Natural killer cell treated with Interleukin-12 subunit alpha and Interleukin-12 subunit beta and Interleukin-15 and Interleukin-18, amount 100 ng/mL, for 72 hours (primary cell): ENCODE measurements at regions not wholly inside any gene's neighbourhood (a gene's known extent, or its start where the extent isn't known, plus 50 kb on each side); places are given as distances from the start of the nearest gene placed in this dataset.
"Not testable (repeated sequence)": the region's sequence is repeated elsewhere in the genome, so short reads cannot be mapped to it uniquely, and the experiment has no call there.

Experiments
- ATAC-seq, 2 donors: fragments of 150-1000 bp; cut with Tn5 transposase in 1 of 2; sonication (Bioruptor Pico), chemical (Tn5 transposase) in 1 of 2; 2 replicates each; pipeline ENCODE4 v1.10.0; 2021
- DNase-seq: peaks from one replicate; pipeline ENCODE4 v3.0.0; 2022; ENCODE audit warnings: low spot score
- H3K27ac Mint-ChIP-seq, 2 donors: 1 replicate in 1 of 2; 2 replicates in 1 of 2; pipeline ENCODE4 v1.8.0; 2022; ENCODE audit warnings: mixed read lengths in 2 of 2, mild to moderate bottlenecking in 1 of 2, moderate library complexity in 1 of 2
- H3K27me3 Mint-ChIP-seq, 2 donors: 1 replicate in 1 of 2; 2 replicates in 1 of 2; pipeline ENCODE4 v1.8.0; 2022; ENCODE audit warnings: mixed read lengths in 2 of 2
- H3K36me3 Mint-ChIP-seq: one replicate; pipeline ENCODE4 v1.8.0; 2022; ENCODE audit warnings: mixed read lengths
- H3K4me1 Mint-ChIP-seq, 2 donors: 1 replicate in 1 of 2; 2 replicates in 1 of 2; pipeline ENCODE4 v1.8.0; 2022; ENCODE audit warnings: low read depth in 2 of 2, mixed read lengths in 2 of 2, mild to moderate bottlenecking in 1 of 2
- H3K4me3 Mint-ChIP-seq: one replicate; pipeline ENCODE4 v1.8.0; 2022; ENCODE audit warnings: mixed read lengths
- H3K9me3 Mint-ChIP-seq: 2 replicates; pipeline ENCODE4 v1.8.0; 2022; ENCODE audit warnings: mixed read lengths

GRCh38 chr16:64693946-64694345 lies 427.9 kb downstream of the CDH11 start:
- ATAC-seq (no peak), DNase-seq (no peak)
- Mint-ChIP-seq H3K4me3 (no peak overlapping the region), H3K27me3 (no peaks in the 10 kb centered on the region), H3K4me1 (no peaks in the 10 kb centered on the region), H3K27ac (no peak overlapping the region), H3K9me3 (peaks cover 13% of the 10 kb centered on the region), H3K36me3 (peaks cover 6% of the 10 kb centered on the region)

- Mint-ChIP-seq H3K36me3 (no peaks in the 10 kb centered on the region), H3K4me1 (no peaks in the 10 kb centered on the region), H3K9me3 (peaks cover 31% of the 10 kb centered on the region), H3K27me3 (no peaks in the 10 kb centered on the region), H3K27ac (no peak overlapping the region), H3K4me3 (no peak overlapping the region)
- DNase-seq (no peak), ATAC-seq (no peak)
Observed at GRCh38 chr16:64687786-64688185, 434.1 kb downstream of the CDH11 start.

- Mint-ChIP-seq H3K27ac (no peak overlapping the region), H3K9me3 (peaks cover 27% of the 10 kb centered on the region), H3K4me3 (no peak overlapping the region), H3K27me3 (no peaks in the 10 kb centered on the region), H3K4me1 (no peaks in the 10 kb centered on the region), H3K36me3 (no peaks in the 10 kb centered on the region)
- DNase-seq = no peak
- no peak for ATAC-seq
Observed at GRCh38 chr16:64687123-64687522, 434.7 kb downstream of the CDH11 start.

GRCh38 chr16:64679976-64680690 lies 441.7 kb downstream of the CDH11 start:
- Mint-ChIP-seq H3K4me3 (no peak overlapping the region), H3K27ac (no peak overlapping the region), H3K4me1 (no peaks in the 10 kb centered on the region), H3K36me3 (no peaks in the 10 kb centered on the region), H3K9me3 (peaks cover 22% of the 10 kb centered on the region), H3K27me3 (no peaks in the 10 kb centered on the region)
- DNase-seq (no peak), ATAC-seq (no peak)

- H3K27ac Mint-ChIP-seq = no peak overlapping the region
- no peak for DNase-seq
- no peak for ATAC-seq
- no peak overlapping the region for H3K4me3 Mint-ChIP-seq
- H3K9me3 Mint-ChIP-seq = peaks cover 16% of the 10 kb centered on the region
- no peaks in the 10 kb centered on the region for H3K27me3 Mint-ChIP-seq
- H3K4me1 Mint-ChIP-seq = no peaks in the 10 kb centered on the region
- H3K36me3 Mint-ChIP-seq = no peaks in the 10 kb centered on the region
Observed at GRCh38 chr16:64669573-64669972, 452.3 kb downstream of the CDH11 start.

- Mint-ChIP-seq H3K9me3 (peaks cover 2% of the 10 kb centered on the region), H3K36me3 (no peaks in the 10 kb centered on the region), H3K4me3 (no peak overlapping the region), H3K4me1 (no peaks in the 10 kb centered on the region), H3K27me3 (no peaks in the 10 kb centered on the region), H3K27ac (no peak overlapping the region)
- ATAC-seq = no peak
- no peak for DNase-seq
Observed at GRCh38 chr16:64667334-64667877, 454.5 kb downstream of the CDH11 start.

GRCh38 chr16:64662312-64662711 lies 459.6 kb downstream of the CDH11 start:
- H3K27me3 Mint-ChIP-seq, H3K4me3 Mint-ChIP-seq, H3K36me3 Mint-ChIP-seq, DNase-seq, ATAC-seq, H3K4me1 Mint-ChIP-seq, H3K27ac Mint-ChIP-seq: not testable (repeated sequence)
- peaks cover 16% of the 10 kb centered on the region for H3K9me3 Mint-ChIP-seq

- H3K4me1 Mint-ChIP-seq = no peaks in the 10 kb centered on the region
- peaks cover 13% of the 10 kb centered on the region for H3K9me3 Mint-ChIP-seq
- no peaks in the 10 kb centered on the region for H3K36me3 Mint-ChIP-seq
- ATAC-seq = no peak
- H3K27ac Mint-ChIP-seq = no peak overlapping the region
- no peak for DNase-seq
- H3K4me3 Mint-ChIP-seq = no peak overlapping the region
- no peaks in the 10 kb centered on the region for H3K27me3 Mint-ChIP-seq
Observed at GRCh38 chr16:64659866-64660265, 462.0 kb downstream of the CDH11 start.

GRCh38 chr16:64657316-64658011 lies 464.4 kb downstream of the CDH11 start:
- H3K27ac Mint-ChIP-seq = no peak overlapping the region
- DNase-seq (no peak), ATAC-seq (no peak)
- H3K27me3 Mint-ChIP-seq = no peaks in the 10 kb centered on the region
- H3K4me1 Mint-ChIP-seq = no peaks in the 10 kb centered on the region
- peaks cover 21% of the 10 kb centered on the region for H3K9me3 Mint-ChIP-seq
- no peaks in the 10 kb centered on the region for H3K36me3 Mint-ChIP-seq
- H3K4me3 Mint-ChIP-seq = no peak overlapping the region

GRCh38 chr16:64656471-64656870 lies 465.4 kb downstream of the CDH11 start:
- ATAC-seq (no peak), DNase-seq (no peak)
- no peak overlapping the region for H3K4me3 Mint-ChIP-seq
- no peaks in the 10 kb centered on the region for H3K27me3 Mint-ChIP-seq
- peaks cover 25% of the 10 kb centered on the region for H3K9me3 Mint-ChIP-seq
- H3K36me3 Mint-ChIP-seq = no peaks in the 10 kb centered on the region
- no peak overlapping the region for H3K27ac Mint-ChIP-seq
- no peaks in the 10 kb centered on the region for H3K4me1 Mint-ChIP-seq

- Mint-ChIP-seq H3K36me3 (no peaks in the 10 kb centered on the region), H3K27ac (no peak overlapping the region), H3K27me3 (no peaks in the 10 kb centered on the region), H3K4me1 (no peaks in the 10 kb centered on the region), H3K4me3 (no peak overlapping the region), H3K9me3 (peaks cover 27% of the 10 kb centered on the region)
- DNase-seq (no peak), ATAC-seq (no peak)
Observed at GRCh38 chr16:64654178-64654577, 467.7 kb downstream of the CDH11 start.

- H3K9me3 Mint-ChIP-seq = peaks cover 26% of the 10 kb centered on the region
- DNase-seq (no peak), ATAC-seq (no peak)
- H3K27me3 Mint-ChIP-seq = no peaks in the 10 kb centered on the region
- no peak overlapping the region for H3K4me3 Mint-ChIP-seq
- H3K4me1 Mint-ChIP-seq = no peaks in the 10 kb centered on the region
- no peaks in the 10 kb centered on the region for H3K36me3 Mint-ChIP-seq
- H3K27ac Mint-ChIP-seq = no peak overlapping the region
Observed at GRCh38 chr16:64648282-64648681, 473.6 kb downstream of the CDH11 start.

GRCh38 chr16:64641343-64641742 lies 480.5 kb downstream of the CDH11 start:
- Mint-ChIP-seq H3K4me1 (no peaks in the 10 kb centered on the region), H3K9me3 (peaks cover 17% of the 10 kb centered on the region), H3K4me3 (no peak overlapping the region), H3K36me3 (no peaks in the 10 kb centered on the region), H3K27me3 (no peaks in the 10 kb centered on the region), H3K27ac (no peak overlapping the region)
- DNase-seq = no peak
- no peak for ATAC-seq

GRCh38 chr16:64638766-64639165 lies 483.1 kb downstream of the CDH11 start:
- ATAC-seq = no peak
- H3K27ac Mint-ChIP-seq = no peak overlapping the region
- peaks cover 12% of the 10 kb centered on the region for H3K9me3 Mint-ChIP-seq
- no peak for DNase-seq
- H3K4me1 Mint-ChIP-seq = no peaks in the 10 kb centered on the region
- H3K36me3 Mint-ChIP-seq = no peaks in the 10 kb centered on the region
- no peak overlapping the region for H3K4me3 Mint-ChIP-seq
- no peaks in the 10 kb centered on the region for H3K27me3 Mint-ChIP-seq
